Renal cortex interstitium (tissue), 11 donors: ENCODE measurements at regions not wholly inside any gene's neighbourhood (a gene's known extent, or its start where the extent isn't known, plus 50 kb on each side); places are given as distances from the start of the nearest gene placed in this dataset.
"Not testable (repeated sequence)": the region's sequence is repeated elsewhere in the genome, so short reads cannot be mapped to it uniquely, and the experiment has no call there.

Experiments
- DNase-seq, 11 donors: peaks; one replicate each; pipeline ENCODE4 v3.0.0-alpha.2; 2013; ENCODE audit warnings: low read depth in 9 of 11, low spot score in 4 of 11; ENCODE audit errors: extremely low read depth in 1 of 11

GRCh38 chr5:123699571-123699970 is 187.6 kb downstream of the CSNK1G3 start:
- DNase-seq: no peak

- DNase-seq: not testable (repeated sequence)
Observed at GRCh38 chr5:123698937-123699336, 187.0 kb downstream of the CSNK1G3 start.

- DNase-seq: no peak
Observed at GRCh38 chr5:123696921-123697341, 185.0 kb downstream of the CSNK1G3 start.

GRCh38 chr5:123690821-123691220 is 178.8 kb downstream of the CSNK1G3 start:
- no peak for DNase-seq

GRCh38 chr5:123681061-123681460 is 169.1 kb downstream of the CSNK1G3 start:
- DNase-seq: no peak

- peak in 2 of 11 donors; percentile 17 to 30 for DNase-seq
Observed at GRCh38 chr5:123673107-123673506, 161.1 kb downstream of the CSNK1G3 start.

- peak in 1 of 11 donors; percentile 21 for DNase-seq
Observed at GRCh38 chr5:123671711-123672456, 159.9 kb downstream of the CSNK1G3 start.

GRCh38 chr5:123671042-123671441 is 159.1 kb downstream of the CSNK1G3 start:
- DNase-seq: peak in 9 of 11 donors; percentile 39 to 63 (median 44)
